SK-N-SH (cell line): ENCODE measurements at regions not wholly inside any gene's neighbourhood (a gene's known extent, or its start where the extent isn't known, plus 50 kb on each side); places are given as distances from the start of the nearest gene placed in this dataset.

ENCODE experiments used
- CTCF ChIA-PET: fragments of 300-600, 350-600 bp; formaldehyde crosslinking; extraction: SDS; loops from one replicate; lab custom pipeline; 2021; lab: Yijun Ruan, JAX
- POLR2A ChIA-PET: fragments of 350-600 bp; sonication (Branson Sonifier 250); formaldehyde crosslinking; extraction: SDS; loops from one replicate; lab custom pipeline; 2020; ENCODE audit warnings: antibody characterized with exemption, inconsistent platforms; lab: Yijun Ruan, JAX
- DNase-seq: peaks from one replicate; pipeline ENCODE4 v3.0.0; 2012
- H2AFZ ChIP-seq: fragments of 200-600 bp; sonication (generic); 2 replicates; pipeline ENCODE4 v1.8.1; 2016; ENCODE audit warnings: antibody characterized with exemption, mild to moderate bottlenecking, low read depth
- H3F3A ChIP-seq: fragments of 200-600 bp; sonication (generic); replicated peaks from 2 replicates; pipeline ENCODE3; 2016; ENCODE audit warnings: antibody characterized with exemption, mild to moderate bottlenecking; ENCODE audit not compliant: insufficient read depth
- H3K27ac ChIP-seq, 2 experiments: fragments of 200-500 bp in 1 of 2; fragments of 200-600 bp in 1 of 2; sonication (Bioruptor generic) in 1 of 2; sonication (generic), shearing (Covaris generic) in 1 of 2; 2 replicates each; pipeline versions ENCODE4 v1.5.1 to v1.6.1; 2014 to 2016; ENCODE audit warnings: low read depth in 2 of 2, inconsistent platforms in 1 of 2, low read length in 1 of 2, mild to moderate bottlenecking in 1 of 2, mixed read lengths in 1 of 2
- H3K27me3 ChIP-seq: fragments of 200-600 bp; sonication (generic), shearing (Covaris generic); 2 replicates; pipeline ENCODE4 v1.6.1; 2016; ENCODE audit warnings: mixed run types; ENCODE audit not compliant: insufficient read depth
- H3K36me3 ChIP-seq, 2 experiments: fragments of 200-500 bp in 1 of 2; fragments of 200-600 bp in 1 of 2; sonication (Bioruptor generic) in 1 of 2; sonication (generic) in 1 of 2; replicated peaks in 1 of 2; 2 replicates each; pipeline versions ENCODE3 to v1.5.1; 2014 to 2016; ENCODE audit warnings: low read length in 1 of 2, mild to moderate bottlenecking in 1 of 2; ENCODE audit not compliant: insufficient read depth in 2 of 2, control insufficient read depth in 1 of 2
- H3K4me1 ChIP-seq, 2 experiments: fragments of 200-500 bp in 1 of 2; fragments of 200-600 bp in 1 of 2; sonication (Bioruptor generic) in 1 of 2; sonication (generic), shearing (Covaris generic) in 1 of 2; 2 replicates each; pipeline versions ENCODE4 v1.5.1 to v1.6.1; 2014 to 2016; ENCODE audit warnings: low read depth in 1 of 2, low read length in 1 of 2, mixed run types in 1 of 2; ENCODE audit not compliant: insufficient read depth in 2 of 2, control insufficient read depth in 1 of 2
- H3K4me2 ChIP-seq: fragments of 200-600 bp; sonication (generic), shearing (Covaris generic); 2 replicates; pipeline ENCODE4 v1.6.1; 2017; ENCODE audit warnings: mixed run types
- H3K4me3 ChIP-seq, 2 experiments: fragments of 200-500 bp in 1 of 2; fragments of 200-600 bp in 1 of 2; sonication (Bioruptor generic) in 1 of 2; sonication (generic), shearing (Covaris generic) in 1 of 2; 2 replicates each; pipeline versions ENCODE4 v1.5.1 to v1.8.1; 2014 to 2016; ENCODE audit warnings: low read depth in 2 of 2, inconsistent platforms in 1 of 2, low read length in 1 of 2, mild to moderate bottlenecking in 1 of 2, mixed read lengths in 1 of 2, moderate library complexity in 1 of 2
- H3K79me2 ChIP-seq: fragments of 200-600 bp; sonication (generic); 2 replicates; pipeline ENCODE4 v1.8.1; 2017; ENCODE audit warnings: mild to moderate bottlenecking; ENCODE audit not compliant: insufficient read depth
- H3K9ac ChIP-seq: fragments of 200-600 bp; sonication (generic); 2 replicates; pipeline ENCODE4 v1.6.1; 2017; ENCODE audit warnings: mixed run types
- H3K9me2 ChIP-seq: fragments of 200-600 bp; sonication (generic); 2 replicates; pipeline ENCODE4 v1.6.1; 2017; ENCODE audit warnings: mixed run types
- H3K9me3 ChIP-seq: fragments of 200-600 bp; sonication (generic); 2 replicates; pipeline ENCODE4 v1.6.1; 2017; ENCODE audit warnings: mixed run types, mild to moderate bottlenecking, moderate library complexity
- H4K20me1 ChIP-seq: fragments of 200-600 bp; sonication (generic); 2 replicates; pipeline ENCODE4 v1.6.1; 2017; ENCODE audit warnings: mild to moderate bottlenecking, mixed run types; ENCODE audit not compliant: insufficient read depth
- EP300 ChIP-seq, 2 experiments: IDR thresholded peaks; 2 replicates each; pipeline versions ENCODE4 v1.4.0 to v1.6.1; 2012; ENCODE audit warnings: borderline replicate concordance in 1 of 2, low read depth in 1 of 2, low read length in 1 of 2
- FOSL2 ChIP-seq: IDR thresholded peaks from 2 replicates; pipeline ENCODE4 v1.4.0; 2012; ENCODE audit warnings: low read depth, mild to moderate bottlenecking, moderate library complexity, borderline replicate concordance
- FOXM1 ChIP-seq: IDR thresholded peaks from 2 replicates; pipeline ENCODE4 v1.4.0; 2012; ENCODE audit warnings: low read depth, mild to moderate bottlenecking
- GATA2 ChIP-seq: sonication (generic); formaldehyde crosslinking; IDR thresholded peaks from 2 replicates; pipeline ENCODE4 v1.5.0; 2020; ENCODE audit warnings: mild to moderate bottlenecking, missing genetic modification reagents
- JUND ChIP-seq: IDR thresholded peaks from 2 replicates; pipeline ENCODE4 v1.4.0; 2012
- MXI1 ChIP-seq: IDR thresholded peaks from 2 replicates; pipeline ENCODE4 v1.6.1; 2012; ENCODE audit warnings: mild to moderate bottlenecking, low read depth, low read length, improper control_type of control experiment
- NRF1 ChIP-seq: IDR thresholded peaks from 2 replicates; pipeline ENCODE4 v1.6.1; 2012; ENCODE audit warnings: low read depth, mild to moderate bottlenecking, low read length
- PBX3 ChIP-seq: IDR thresholded peaks from 2 replicates; pipeline ENCODE4; 2012
- POLR2AphosphoS5 ChIP-seq: IDR thresholded peaks from 2 replicates; pipeline ENCODE4 v1.6.1; 2012; ENCODE audit warnings: low read depth, low read length
- RAD21 ChIP-seq: IDR thresholded peaks from 2 replicates; pipeline ENCODE4 v1.6.1; 2012; ENCODE audit warnings: mild to moderate bottlenecking, low read length
- RFX5 ChIP-seq: IDR thresholded peaks from 2 replicates; pipeline ENCODE4 v1.6.1; 2012; ENCODE audit warnings: mild to moderate bottlenecking, improper control_type of control experiment, low read length
- SIN3A ChIP-seq: IDR thresholded peaks from 2 replicates; pipeline ENCODE4 v1.6.1; 2012; ENCODE audit warnings: low read depth, mild to moderate bottlenecking, low read length, moderate library complexity, borderline replicate concordance
- TAF1 ChIP-seq: IDR thresholded peaks from 2 replicates; pipeline ENCODE4 v1.6.1; 2012; ENCODE audit warnings: low read depth, mild to moderate bottlenecking, low read length, moderate library complexity, borderline replicate concordance
- YY1 ChIP-seq: IDR thresholded peaks from 2 replicates; pipeline ENCODE4 v1.4.0; 2012; ENCODE audit warnings: low read depth, mild to moderate bottlenecking
- WGBS: methylation state at CpG from one replicate; pipeline ENCODE4 v1.1.6; 2017; ENCODE audit warnings: low lambda C conversion rate; 5-methylcytosine and 5-hydroxymethylcytosine counted together
- TF ChIP-seq, protein P1 (sequence below): IDR thresholded peaks from 2 replicates; pipeline ENCODE4 v1.4.0; 2012; ENCODE audit warnings: low read depth, borderline replicate concordance
- TF ChIP-seq, protein P2 (sequence below): IDR thresholded peaks from 2 replicates; pipeline ENCODE4 v1.4.0; 2012; ENCODE audit warnings: low read depth
- TF ChIP-seq, protein P3 (sequence below): IDR thresholded peaks from 2 replicates; pipeline ENCODE4 v1.4.0; 2012; ENCODE audit warnings: low read depth, borderline replicate concordance
- TF ChIP-seq, protein P4 (sequence below): fragments of 150-350 bp; IDR thresholded peaks from 2 replicates; pipeline ENCODE4 v1.6.1; 2017; ENCODE audit warnings: antibody characterized with exemption, low read length, low read depth, borderline replicate concordance

DNA sequence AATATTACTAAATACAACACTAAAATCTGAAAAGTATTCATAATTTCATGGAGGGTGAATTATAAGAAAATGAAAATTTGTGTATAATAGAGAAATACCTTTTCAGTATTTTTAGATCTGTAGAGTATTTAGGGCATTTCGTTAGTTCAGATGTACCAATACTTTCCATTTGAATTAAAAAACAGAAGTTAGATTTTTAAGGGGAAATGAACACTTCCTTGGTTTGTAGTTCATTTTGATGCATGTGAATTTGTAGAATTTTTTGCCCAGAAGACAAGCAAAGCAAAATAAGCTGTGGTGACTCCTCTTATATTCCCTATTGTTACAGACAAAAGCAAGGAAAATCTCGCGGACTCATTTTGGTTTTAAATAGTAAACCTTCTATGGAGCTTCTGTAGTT, 209.0 kb upstream of the RPS23 start (continued):
- TF ChIP-seq, protein P1, sequence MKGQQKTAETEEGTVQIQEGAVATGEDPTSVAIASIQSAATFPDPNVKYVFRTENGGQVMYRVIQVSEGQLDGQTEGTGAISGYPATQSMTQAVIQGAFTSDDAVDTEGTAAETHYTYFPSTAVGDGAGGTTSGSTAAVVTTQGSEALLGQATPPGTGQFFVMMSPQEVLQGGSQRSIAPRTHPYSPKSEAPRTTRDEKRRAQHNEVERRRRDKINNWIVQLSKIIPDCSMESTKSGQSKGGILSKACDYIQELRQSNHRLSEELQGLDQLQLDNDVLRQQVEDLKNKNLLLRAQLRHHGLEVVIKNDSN, result no peak
- TF ChIP-seq JUND, result no peak
- TF ChIP-seq NRF1, result no peak
- TF ChIP-seq, all 33 proteins: peak for 0

DNA sequence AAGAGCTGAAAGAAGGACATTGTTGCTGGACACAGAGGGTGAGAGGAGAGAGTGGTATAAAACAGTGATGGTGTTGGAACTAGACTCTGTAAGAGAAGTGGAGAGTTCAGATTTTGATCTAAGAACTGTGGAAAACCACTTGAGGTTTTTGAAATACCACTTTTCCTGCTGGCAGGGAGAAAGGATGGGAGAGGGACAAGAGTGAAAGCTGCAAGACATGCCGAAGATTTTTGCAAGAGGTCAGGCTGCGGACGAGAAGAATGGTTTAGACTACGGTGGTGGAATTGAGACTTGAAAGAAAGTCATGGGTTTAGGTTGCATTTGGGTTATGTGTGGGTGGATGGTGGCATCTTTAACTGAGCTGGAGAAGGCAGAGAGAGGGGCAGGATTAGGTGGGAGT, 202.2 kb upstream of the RPS23 start:
- H4K20me1 ChIP-seq, result no peaks in the 10 kb centered on the region
- no peak overlapping the region for H3K9ac ChIP-seq
- no peaks in the 10 kb centered on the region for H3K79me2 ChIP-seq
- no peak overlapping the region for H2AFZ ChIP-seq
- ChIA-PET CTCF (no interaction called here), POLR2A (no interaction called here)
- H3K4me3 ChIP-seq, result no peak overlapping the region
- no peaks in the 10 kb centered on the region for H3K27me3 ChIP-seq
- WGBS, result 76% methylated on average over 4 of the region's 4 CpGs
- no peaks in the 10 kb centered on the region for H3K9me3 ChIP-seq
- no peaks in the 10 kb centered on the region for H3K9me2 ChIP-seq
- no peak overlapping the region for H3K27ac ChIP-seq
- DNase-seq, result no peak
- TF ChIP-seq EP300 (IDR thresholded peaks at IDR 0.05; ENCODE audit: borderline replicate concordance in 1 of 2, low read depth in 1 of 2, low read length in 1 of 2) (no peak), YY1 (no peak), GATA2 (CRISPR knock-in tag) (no peak), MXI1 (no peak), RAD21 (no peak), TAF1 (no peak), POLR2AphosphoS5 (no peak), FOSL2 (no peak), RFX5 (no peak)
- TF ChIP-seq, protein P2, sequence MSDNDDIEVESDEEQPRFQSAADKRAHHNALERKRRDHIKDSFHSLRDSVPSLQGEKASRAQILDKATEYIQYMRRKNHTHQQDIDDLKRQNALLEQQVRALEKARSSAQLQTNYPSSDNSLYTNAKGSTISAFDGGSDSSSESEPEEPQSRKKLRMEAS, result no peak
- TF ChIP-seq, protein P3, sequence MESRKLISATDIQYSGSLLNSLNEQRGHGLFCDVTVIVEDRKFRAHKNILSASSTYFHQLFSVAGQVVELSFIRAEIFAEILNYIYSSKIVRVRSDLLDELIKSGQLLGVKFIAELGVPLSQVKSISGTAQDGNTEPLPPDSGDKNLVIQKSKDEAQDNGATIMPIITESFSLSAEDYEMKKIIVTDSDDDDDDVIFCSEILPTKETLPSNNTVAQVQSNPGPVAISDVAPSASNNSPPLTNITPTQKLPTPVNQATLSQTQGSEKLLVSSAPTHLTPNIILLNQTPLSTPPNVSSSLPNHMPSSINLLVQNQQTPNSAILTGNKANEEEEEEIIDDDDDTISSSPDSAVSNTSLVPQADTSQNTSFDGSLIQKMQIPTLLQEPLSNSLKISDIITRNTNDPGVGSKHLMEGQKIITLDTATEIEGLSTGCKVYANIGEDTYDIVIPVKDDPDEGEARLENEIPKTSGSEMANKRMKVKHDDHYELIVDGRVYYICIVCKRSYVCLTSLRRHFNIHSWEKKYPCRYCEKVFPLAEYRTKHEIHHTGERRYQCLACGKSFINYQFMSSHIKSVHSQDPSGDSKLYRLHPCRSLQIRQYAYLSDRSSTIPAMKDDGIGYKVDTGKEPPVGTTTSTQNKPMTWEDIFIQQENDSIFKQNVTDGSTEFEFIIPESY, result no peak
- TF ChIP-seq, protein P1, result no peak
- TF ChIP-seq, all 33 proteins: peak for 0
- Histone ChIP-seq H3F3A (no peaks in the 10 kb centered on the region), H3K36me3 (no peaks in the 10 kb centered on the region), H3K4me2 (no peak overlapping the region), H3K4me1 (no peaks in the 10 kb centered on the region)

DNA sequence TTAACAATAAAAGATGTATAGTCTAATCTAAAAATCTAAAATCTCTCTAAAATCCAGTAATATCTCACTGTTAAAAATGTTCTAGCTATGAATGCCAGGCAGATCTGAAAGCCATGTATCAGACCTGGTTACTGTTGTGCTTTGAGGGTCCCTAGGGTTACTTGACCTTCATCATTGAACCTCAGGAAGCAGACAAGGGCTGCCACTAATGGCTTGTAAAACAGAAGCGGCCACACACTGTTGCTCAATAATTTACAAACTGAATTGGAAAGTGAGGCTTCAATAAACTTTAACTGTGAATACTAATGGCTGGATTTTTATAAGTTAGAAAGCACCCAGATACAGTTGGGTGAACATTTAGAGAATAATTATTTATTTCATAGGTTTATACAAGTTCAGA, 198.0 kb upstream of the RPS23 start:
- WGBS, result 64% methylated on average over 1 of the region's 1 CpG
- H3K9me2 ChIP-seq, result no peaks in the 10 kb centered on the region
- no peak overlapping the region for H3K9ac ChIP-seq
- H3F3A ChIP-seq, result no peaks in the 10 kb centered on the region
- ChIA-PET POLR2A (no interaction called here), CTCF (no interaction called here)
- no peak overlapping the region for H3K4me2 ChIP-seq
- no peaks in the 10 kb centered on the region for H3K27me3 ChIP-seq
- no peaks in the 10 kb centered on the region for H3K4me1 ChIP-seq
- H3K27ac ChIP-seq, result no peak overlapping the region
- H3K4me3 ChIP-seq, result no peak overlapping the region
- H3K79me2 ChIP-seq, result no peaks in the 10 kb centered on the region
- DNase-seq, result no peak
- H2AFZ ChIP-seq, result no peak overlapping the region
- H3K36me3 ChIP-seq, result no peaks in the 10 kb centered on the region
- no peaks in the 10 kb centered on the region for H3K9me3 ChIP-seq
- no peaks in the 10 kb centered on the region for H4K20me1 ChIP-seq
- TF ChIP-seq SIN3A (no peak), RFX5 (no peak), FOXM1 (no peak), PBX3 (no peak), NRF1 (no peak)
- TF ChIP-seq, protein P4, sequence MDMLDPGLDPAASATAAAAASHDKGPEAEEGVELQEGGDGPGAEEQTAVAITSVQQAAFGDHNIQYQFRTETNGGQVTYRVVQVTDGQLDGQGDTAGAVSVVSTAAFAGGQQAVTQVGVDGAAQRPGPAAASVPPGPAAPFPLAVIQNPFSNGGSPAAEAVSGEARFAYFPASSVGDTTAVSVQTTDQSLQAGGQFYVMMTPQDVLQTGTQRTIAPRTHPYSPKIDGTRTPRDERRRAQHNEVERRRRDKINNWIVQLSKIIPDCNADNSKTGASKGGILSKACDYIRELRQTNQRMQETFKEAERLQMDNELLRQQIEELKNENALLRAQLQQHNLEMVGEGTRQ, result no peak
- TF ChIP-seq, protein P3, result no peak
- TF ChIP-seq, protein P2, result no peak
